Right cardiac atrium (tissue), 5 donors: ENCODE measurements at regions not wholly inside any gene's neighbourhood (a gene's known extent, or its start where the extent isn't known, plus 50 kb on each side); places are given as distances from the start of the nearest gene placed in this dataset.
"Not testable (repeated sequence)": the region's sequence is repeated elsewhere in the genome, so short reads cannot be mapped to it uniquely, and the experiment has no call there.

Experiments
- ATAC-seq, 2 donors: fragments of 200-7000 bp; cut with Tn5 transposase; one replicate each; pipeline versions ENCODE4 v1.8.0 to v1.9.1; 2020; ENCODE audit warnings: moderate library complexity in 2 of 2, mild to moderate bottlenecking in 1 of 2
- DNase-seq, 3 donors: peaks; one replicate each; pipeline ENCODE4 v3.0.0-alpha.2; 2020
- H3K27ac ChIP-seq: one replicate; pipeline ENCODE4 v1.5.1; 2013; ENCODE audit warnings: mild to moderate bottlenecking, low read length, control low read depth, moderate library complexity
- H3K27me3 ChIP-seq: one replicate; pipeline ENCODE4 v1.6.1; 2013; ENCODE audit not compliant: control insufficient read depth, insufficient read depth
- H3K4me1 ChIP-seq: one replicate; pipeline ENCODE4 v1.6.1; 2013; ENCODE audit warnings: low read length; ENCODE audit not compliant: control insufficient read depth, insufficient read depth
- H3K4me3 ChIP-seq: one replicate; pipeline ENCODE4 v1.5.1; 2013; ENCODE audit warnings: low read length, control low read depth
- H3K9me3 ChIP-seq: one replicate; pipeline ENCODE4 v1.6.1; 2013; ENCODE audit warnings: low read length; ENCODE audit not compliant: control insufficient read depth
- WGBS: extraction: QIAGEN DNeasy Blood & Tissue Kit; methylation state at CpG from one replicate; pipeline ENCODE4 v1.1.7; 2013; 5-methylcytosine and 5-hydroxymethylcytosine counted together
- intact Hi-C, 4 donors: fragments of 100-400 bp; cut with DNase I; formaldehyde crosslinking; loops; one replicate each; pipeline versions ENCODE4 v1.11.0 to v1.14.0; 2022 to 2023
- donor health status: healthy with polysubstance abuse.
- donor health status: DM: no; HTN: yes; CAD: no.
- donor health status: DM: no; HTN: no; CAD: no.
- donor health status: DM: no; HTN: yes; CAD: no; lungs with severe emphysema.
- donor health status: DM: yes; HTN: yes; CAD: no.

DNA sequence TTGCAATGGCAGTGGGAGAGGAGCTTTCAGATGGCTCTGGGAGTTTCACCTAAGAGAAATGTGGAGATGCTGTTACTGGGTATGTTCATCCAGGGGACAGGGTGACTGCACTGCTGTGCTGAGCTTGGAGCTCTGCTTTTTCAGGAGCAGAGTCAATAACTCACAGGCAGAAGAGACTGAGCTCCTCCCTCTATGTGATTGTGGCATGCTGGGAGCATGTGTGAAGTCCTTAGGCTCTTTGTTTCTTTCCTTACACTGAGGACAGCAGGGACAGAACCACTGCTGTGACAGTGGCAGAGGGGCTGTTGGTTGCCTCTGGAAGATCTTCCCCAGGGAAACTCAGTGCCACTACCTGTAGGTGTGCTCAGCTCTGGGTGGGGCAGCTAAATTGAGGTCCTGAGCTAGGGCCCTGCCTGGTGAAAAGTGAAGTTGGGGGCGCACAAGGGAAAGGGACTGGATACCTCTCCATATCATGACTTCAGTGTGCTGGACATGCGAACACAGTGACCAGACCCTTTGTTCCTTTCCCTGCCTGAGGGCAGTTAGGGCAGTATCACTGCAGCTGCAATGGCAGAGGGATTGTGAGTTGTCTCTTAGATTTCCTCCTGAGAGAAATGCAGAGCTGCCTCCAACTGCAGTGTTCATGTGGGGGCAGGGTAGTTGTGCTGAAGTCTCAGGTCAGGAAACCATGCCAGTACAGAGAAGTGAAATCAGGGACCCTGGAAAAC is 156.7 kb downstream of the TENT5D start:
- WGBS = 60% methylated on average over 2 of the region's 2 CpGs
- intact Hi-C loops = no loop called here
- H3K9me3 ChIP-seq = no peaks in the 10 kb centered on the region
- H3K4me1 ChIP-seq = no peaks in the 10 kb centered on the region
- no peak overlapping the region for H3K4me3 ChIP-seq
- ATAC-seq (peak in 1 of 2 donors; percentile 47), DNase-seq (no peak)
- no peak overlapping the region for H3K27ac ChIP-seq
- H3K27me3 ChIP-seq = no peaks in the 10 kb centered on the region

DNA sequence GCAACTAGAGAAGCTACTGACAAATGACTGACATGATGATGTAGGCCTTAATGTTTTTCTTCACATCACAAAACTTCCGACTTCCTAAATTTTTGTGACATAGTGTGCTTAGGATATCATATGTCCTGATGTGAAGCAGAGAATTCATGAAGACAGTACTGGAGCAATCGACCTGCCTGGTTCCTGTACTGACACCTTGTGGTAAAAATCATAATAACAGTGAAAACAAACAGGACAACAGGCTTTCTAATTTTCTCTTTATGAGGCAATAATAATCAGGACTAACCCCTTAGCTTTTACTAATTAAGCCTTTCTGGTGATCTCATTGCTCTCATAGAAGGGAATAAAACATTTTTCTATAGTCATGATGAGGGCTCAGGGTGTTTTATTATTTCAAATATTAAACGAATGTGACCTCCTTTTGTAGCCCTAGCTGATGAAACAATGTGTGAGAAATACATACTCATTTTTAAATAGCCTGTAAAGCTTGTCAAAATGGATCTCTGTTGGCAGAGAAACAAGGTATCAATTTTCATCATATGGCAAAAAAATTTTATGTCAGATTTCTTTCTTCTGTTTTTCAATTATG is 158.4 kb downstream of the TENT5D start:
- H3K4me1 ChIP-seq = no peaks in the 10 kb centered on the region
- no peak overlapping the region for H3K4me3 ChIP-seq
- ATAC-seq (peak in 1 of 2 donors; percentile 43), DNase-seq (no peak)
- intact Hi-C loops = no loop called here
- 20% methylated on average over 3 of the region's 3 CpGs for WGBS
- H3K9me3 ChIP-seq = no peaks in the 10 kb centered on the region
- no peak overlapping the region for H3K27ac ChIP-seq
- H3K27me3 ChIP-seq = no peaks in the 10 kb centered on the region

DNA sequence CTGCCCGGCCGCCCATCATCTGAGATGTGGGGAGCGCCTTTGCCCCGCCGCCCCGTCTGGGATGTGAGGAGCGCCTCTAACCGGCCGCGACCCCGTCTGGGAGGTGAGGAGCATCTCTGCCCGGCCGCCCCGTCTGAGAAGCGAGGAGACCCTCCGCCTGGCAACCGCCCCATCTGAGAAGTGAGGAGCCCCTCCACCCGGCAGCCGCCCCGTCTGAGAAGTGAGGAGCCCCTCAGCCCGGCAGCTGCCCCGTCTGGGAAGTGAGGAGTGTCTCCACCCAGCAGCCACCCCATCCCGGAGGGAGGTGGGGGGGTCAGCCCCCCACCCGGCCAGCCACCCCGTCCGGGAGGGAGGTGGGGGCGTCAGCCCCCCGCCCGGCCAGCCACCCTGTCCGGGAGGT is 170.7 kb downstream of the TENT5D start:
- H3K4me1 ChIP-seq, H3K27ac ChIP-seq, H3K9me3 ChIP-seq, H3K4me3 ChIP-seq, H3K27me3 ChIP-seq, intact Hi-C loops, ATAC-seq, DNase-seq: not testable (repeated sequence)
- 80% methylated on average over 21 of the region's 30 CpGs for WGBS

DNA sequence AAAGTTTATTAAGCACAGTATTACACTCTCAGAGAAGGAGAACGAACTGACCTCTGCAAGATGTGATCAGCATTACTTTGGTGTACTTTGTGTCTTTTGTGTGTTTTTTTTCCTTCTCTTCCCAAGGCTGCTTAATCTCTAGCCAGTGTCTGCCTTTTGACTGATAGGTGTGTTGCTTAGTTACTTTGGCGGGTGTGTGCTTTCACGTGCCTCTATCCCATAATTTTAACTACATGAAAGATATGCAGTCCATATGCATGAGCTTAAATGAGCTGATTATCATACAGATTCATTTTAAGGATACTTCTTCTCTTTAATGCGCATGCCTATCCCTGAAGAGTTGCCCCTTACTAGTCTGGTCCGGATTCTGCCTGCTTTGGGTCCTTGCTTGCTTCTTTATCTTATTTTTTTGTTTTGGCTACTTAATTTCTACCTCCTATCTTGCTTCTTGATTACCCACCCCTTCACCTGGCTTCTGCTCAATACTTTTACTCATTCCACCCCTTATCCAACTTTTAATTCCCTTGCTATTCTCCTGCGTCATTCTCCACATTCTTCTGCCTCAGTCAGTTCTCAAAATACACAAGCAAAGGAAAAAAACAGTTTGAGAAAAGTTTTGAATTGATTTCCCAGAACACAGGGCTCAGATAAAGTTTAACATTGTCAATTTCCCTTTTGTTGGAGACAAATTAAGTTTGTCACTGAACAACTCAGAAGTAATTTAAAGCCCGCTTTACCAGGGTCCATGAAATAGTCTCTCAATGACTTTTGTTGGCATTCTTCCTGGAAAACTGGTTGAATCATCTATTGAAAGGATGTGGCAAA is 182.0 kb downstream of the TENT5D start:
- ATAC-seq = peak; percentile 39 to 55
- H3K9me3 ChIP-seq = no peaks in the 10 kb centered on the region
- DNase-seq = no peak
- 39% methylated on average over 7 of the region's 7 CpGs for WGBS
- no peak overlapping the region for H3K4me3 ChIP-seq
- H3K4me1 ChIP-seq = no peaks in the 10 kb centered on the region
- no peak overlapping the region for H3K27ac ChIP-seq
- no peaks in the 10 kb centered on the region for H3K27me3 ChIP-seq
- intact Hi-C loops = no loop called here
